Ovary (tissue), 7 donors: ENCODE measurements at regions not wholly inside any gene's neighbourhood (a gene's known extent, or its start where the extent isn't known, plus 50 kb on each side); places are given as distances from the start of the nearest gene placed in this dataset.

Experiments
- DNase-seq, 5 donors: peaks; one replicate each; pipeline ENCODE4 v3.0.0-alpha.2; 2019 to 2020
- H3K27ac ChIP-seq, 2 donors: fragments of 200-600 bp; one replicate each; pipeline versions ENCODE4 v1.5.1 to v1.8.0; 2019 to 2022
- H3K27me3 ChIP-seq: fragments of 200-600 bp; one replicate; pipeline ENCODE4 v1.8.0; 2022
- H3K36me3 ChIP-seq: fragments of 200-600 bp; sonication (generic); one replicate; pipeline ENCODE4 v1.5.1; 2019
- H3K4me1 ChIP-seq: one replicate; pipeline ENCODE4 v1.8.1; 2013; ENCODE audit warnings: mild to moderate bottlenecking, moderate library complexity; ENCODE audit not compliant: insufficient read depth
- H3K4me3 ChIP-seq: fragments of 200-600 bp; sonication (generic); one replicate; pipeline ENCODE4 v1.5.1; 2017
- H3K9me3 ChIP-seq, 2 donors: fragments of 200-600 bp in 1 of 2; sonication (generic) in 1 of 2; one replicate each; pipeline versions ENCODE4 v1.5.1 to v1.8.1; 2013 to 2019; ENCODE audit warnings: mild to moderate bottlenecking in 1 of 2, moderate library complexity in 1 of 2
- EP300 ChIP-seq: sonication (generic); formaldehyde crosslinking; IDR thresholded peaks from one replicate; pipeline ENCODE4 v1.6.1; 2017; ENCODE audit warnings: antibody characterized with exemption
- POLR2A ChIP-seq: fragments of 450-650 bp; IDR thresholded peaks from one replicate; pipeline ENCODE4 v1.6.1; 2017; ENCODE audit warnings: antibody characterized with exemption, mild to moderate bottlenecking, moderate library complexity
- WGBS, 3 donors: extraction: QIAGEN DNeasy Blood & Tissue Kit in 1 of 3; methylation state at CpG; one replicate each; pipeline versions ENCODE4 v1.1.5 to v1.1.7; 2013 to 2017; 5-methylcytosine and 5-hydroxymethylcytosine counted together
- intact Hi-C, 4 donors: fragments of 100-400 bp; cut with DNase I; formaldehyde crosslinking; loops; one replicate each; pipeline versions ENCODE4 v1.11.0 to v1.15.1; 2022 to 2023
- TF ChIP-seq, protein P1 (sequence below), 3 donors: fragments of 450-650 bp in 2 of 3; fragments of 200-600 bp in 1 of 3; IDR thresholded peaks; one replicate each; pipeline versions ENCODE4 v1.5.1 to v1.8.0; 2016 to 2022; ENCODE audit warnings: antibody characterized with exemption in 3 of 3, mild to moderate bottlenecking in 1 of 3
- donor health status: DM: no; HTN: no; CAD: no; lungs with moderate emphysema.
- donor health status: DM: no; HTN: no; CAD: no.
- donor health status: Bipolar disorder and iron deficiency.
- donor health status: DM: no; HTN: no; CAD: no.
- donor health status: DM: yes; HTN: yes; CAD: no.

DNA sequence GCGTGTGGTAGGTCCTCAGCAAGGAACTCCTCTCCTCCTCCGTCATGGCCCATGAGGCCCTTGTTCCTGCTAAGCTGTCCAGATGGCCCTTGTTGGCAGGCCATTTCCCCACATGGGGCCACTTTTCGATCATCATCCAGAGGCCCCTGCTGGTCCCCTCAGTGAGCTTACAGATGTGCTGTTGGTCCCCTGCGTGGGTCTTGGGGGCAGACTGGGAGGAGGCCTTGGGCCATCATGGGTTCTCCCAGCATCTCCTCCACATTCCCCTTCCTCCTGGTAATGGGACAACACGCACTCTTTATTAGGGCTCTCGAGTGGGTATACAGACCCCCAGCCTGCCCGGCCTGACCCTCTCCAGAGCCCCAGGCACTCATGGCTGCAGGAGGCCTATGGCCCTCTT is 114.7 kb downstream of the BEGAIN start:
- WGBS, 3 donors: 97 to 99% (median 98%) methylated on average over 7 of the region's 7 CpGs
- intact Hi-C loops: no loop called here
- TF ChIP-seq, protein P1, sequence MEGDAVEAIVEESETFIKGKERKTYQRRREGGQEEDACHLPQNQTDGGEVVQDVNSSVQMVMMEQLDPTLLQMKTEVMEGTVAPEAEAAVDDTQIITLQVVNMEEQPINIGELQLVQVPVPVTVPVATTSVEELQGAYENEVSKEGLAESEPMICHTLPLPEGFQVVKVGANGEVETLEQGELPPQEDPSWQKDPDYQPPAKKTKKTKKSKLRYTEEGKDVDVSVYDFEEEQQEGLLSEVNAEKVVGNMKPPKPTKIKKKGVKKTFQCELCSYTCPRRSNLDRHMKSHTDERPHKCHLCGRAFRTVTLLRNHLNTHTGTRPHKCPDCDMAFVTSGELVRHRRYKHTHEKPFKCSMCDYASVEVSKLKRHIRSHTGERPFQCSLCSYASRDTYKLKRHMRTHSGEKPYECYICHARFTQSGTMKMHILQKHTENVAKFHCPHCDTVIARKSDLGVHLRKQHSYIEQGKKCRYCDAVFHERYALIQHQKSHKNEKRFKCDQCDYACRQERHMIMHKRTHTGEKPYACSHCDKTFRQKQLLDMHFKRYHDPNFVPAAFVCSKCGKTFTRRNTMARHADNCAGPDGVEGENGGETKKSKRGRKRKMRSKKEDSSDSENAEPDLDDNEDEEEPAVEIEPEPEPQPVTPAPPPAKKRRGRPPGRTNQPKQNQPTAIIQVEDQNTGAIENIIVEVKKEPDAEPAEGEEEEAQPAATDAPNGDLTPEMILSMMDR (IDR thresholded peaks at IDR 0.05): no peak
- no peak for TF ChIP-seq EP300
- no peak for TF ChIP-seq POLR2A
- Histone ChIP-seq H3K9me3 (no peaks in the 10 kb centered on the region), H3K4me3 (no peak overlapping the region), H3K27ac (no peak overlapping the region), H3K27me3 (no peaks in the 10 kb centered on the region), H3K4me1 (no peaks in the 10 kb centered on the region), H3K36me3 (no peaks in the 10 kb centered on the region)
- DNase-seq: no peak

DNA sequence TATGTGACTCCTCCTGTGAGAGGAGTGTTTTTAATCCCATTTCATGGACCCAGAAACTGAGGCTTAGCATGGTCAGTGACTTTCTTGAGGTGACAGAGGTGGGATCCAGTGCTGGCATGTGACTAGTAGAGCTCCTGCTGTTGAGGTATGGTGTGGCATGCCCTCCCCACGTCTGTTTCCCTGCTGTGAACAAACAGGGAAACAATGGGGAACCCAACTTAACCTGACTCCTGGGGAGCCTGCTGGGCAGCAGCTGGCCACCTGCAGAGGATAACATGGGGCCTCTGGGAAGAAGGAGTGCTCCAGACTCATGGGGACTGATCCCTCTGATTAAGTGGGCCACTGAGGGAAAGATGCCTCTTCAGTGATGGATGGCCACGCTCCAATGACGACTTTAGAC is 114.0 kb downstream of the BEGAIN start:
- H3K9me3 ChIP-seq: no peaks in the 10 kb centered on the region
- no peak overlapping the region for H3K4me3 ChIP-seq
- no peak for DNase-seq
- no peaks in the 10 kb centered on the region for H3K4me1 ChIP-seq
- TF ChIP-seq, protein P1 (IDR thresholded peaks at IDR 0.05): no peak
- TF ChIP-seq POLR2A (no peak), EP300 (no peak)
- WGBS, 3 donors: 88 to 97% (median 90%) methylated on average over 3 of the region's 3 CpGs
- H3K27ac ChIP-seq: no peak overlapping the region
- intact Hi-C loops: no loop called here
- H3K27me3 ChIP-seq: no peaks in the 10 kb centered on the region
- H3K36me3 ChIP-seq: no peaks in the 10 kb centered on the region

DNA sequence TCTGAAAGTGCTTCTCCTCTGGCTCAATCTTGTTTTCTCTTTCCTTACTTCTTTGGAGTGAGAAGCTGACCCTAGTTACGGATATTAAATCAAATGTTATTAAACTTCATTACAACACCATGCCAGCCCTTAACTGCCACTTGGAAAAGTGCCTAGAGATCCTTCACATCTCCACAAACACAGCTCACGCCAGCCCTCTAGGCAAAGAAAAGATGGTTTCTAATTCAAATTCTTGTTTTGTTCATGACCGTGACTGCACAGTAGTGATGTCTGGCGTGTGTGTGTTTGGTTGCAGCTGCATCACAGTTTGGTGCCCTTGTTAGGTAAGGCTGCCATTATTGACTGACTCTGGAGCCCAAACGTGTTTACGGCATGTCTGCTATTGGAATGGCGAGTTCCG is 113.0 kb downstream of the BEGAIN start:
- Histone ChIP-seq H3K4me1 (no peaks in the 10 kb centered on the region), H3K27me3 (no peaks in the 10 kb centered on the region), H3K27ac (no peak overlapping the region), H3K4me3 (no peak overlapping the region), H3K9me3 (no peaks in the 10 kb centered on the region), H3K36me3 (no peaks in the 10 kb centered on the region)
- intact Hi-C loops: no loop called here
- 89 to 91% (median 90%) methylated on average over 8 of the region's 8 CpGs for WGBS, 3 donors
- no peak for DNase-seq
- no peak for TF ChIP-seq EP300
- TF ChIP-seq, protein P1 (IDR thresholded peaks at IDR 0.05): no peak
- no peak for TF ChIP-seq POLR2A

DNA sequence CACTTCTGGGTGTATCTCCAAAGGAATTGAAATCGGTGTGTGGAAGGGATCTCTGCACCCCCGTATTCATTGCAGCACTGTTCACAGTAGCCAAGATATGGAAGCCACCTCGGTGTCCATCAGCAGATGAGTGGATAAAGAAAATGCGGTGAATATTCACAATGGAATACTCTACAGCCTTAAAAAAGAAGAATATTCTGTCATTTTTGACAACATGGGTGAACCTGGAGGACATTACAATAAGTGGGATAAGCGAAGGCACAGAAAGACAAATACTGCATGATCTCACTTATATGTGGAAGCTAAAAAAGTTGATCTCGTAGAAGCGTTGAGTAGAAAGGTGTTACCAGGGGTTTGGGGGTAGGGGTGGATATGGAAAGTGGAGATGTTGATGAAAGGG is 111.9 kb downstream of the BEGAIN start:
- TF ChIP-seq POLR2A (no peak), EP300 (no peak)
- TF ChIP-seq, protein P1 (IDR thresholded peaks at IDR 0.05): no peak
- no peak for DNase-seq
- 96 to 98% (median 96%) methylated on average over 7 of the region's 7 CpGs for whole genome bisulfite sequencing, 3 donors
- Histone ChIP-seq H3K27ac (no peak overlapping the region), H3K9me3 (no peaks in the 10 kb centered on the region), H3K4me3 (no peak overlapping the region), H3K27me3 (no peaks in the 10 kb centered on the region), H3K36me3 (no peaks in the 10 kb centered on the region), H3K4me1 (no peaks in the 10 kb centered on the region)
- intact Hi-C loops: no loop called here
